Aorta (tissue), 5 donors: ENCODE measurements at regions not wholly inside any gene's neighbourhood (a gene's known extent, or its start where the extent isn't known, plus 50 kb on each side); places are given as distances from the start of the nearest gene placed in this dataset.

ENCODE experiments used
- ATAC-seq: fragments of 200-7000 bp; cut with Tn5 transposase; one replicate; pipeline ENCODE4 v1.9.1; 2022; ENCODE audit warnings: moderate library complexity; ENCODE audit not compliant: low FRiP score
- DNase-seq, 2 donors: peaks; one replicate each; pipeline ENCODE4 v3.0.0-alpha.2; 2020
- H3K27ac ChIP-seq, 2 donors: one replicate each; pipeline ENCODE4 v1.5.1; 2013; ENCODE audit warnings: low read length in 2 of 2, mild to moderate bottlenecking in 2 of 2, moderate library complexity in 2 of 2, control low read depth in 1 of 2, inconsistent platforms in 1 of 2, low read depth in 1 of 2
- H3K27me3 ChIP-seq, 2 donors: one replicate each; pipeline ENCODE4 v1.6.1; 2013; ENCODE audit warnings: control low read depth in 1 of 2, low read length in 1 of 2, mild to moderate bottlenecking in 1 of 2, moderate library complexity in 1 of 2; ENCODE audit not compliant: insufficient read depth in 2 of 2, control insufficient read depth in 1 of 2
- H3K36me3 ChIP-seq, 2 donors: one replicate each; pipeline ENCODE4 v1.6.1; 2013; ENCODE audit warnings: control low read depth in 1 of 2, low read length in 1 of 2, mild to moderate bottlenecking in 1 of 2; ENCODE audit not compliant: insufficient read depth in 2 of 2, control insufficient read depth in 1 of 2
- H3K4me1 ChIP-seq, 2 donors: one replicate each; pipeline ENCODE4 v1.6.1; 2013; ENCODE audit warnings: low read length in 2 of 2, control low read depth in 1 of 2, mild to moderate bottlenecking in 1 of 2, moderate library complexity in 1 of 2; ENCODE audit not compliant: insufficient read depth in 2 of 2, control insufficient read depth in 1 of 2
- H3K4me3 ChIP-seq, 2 donors: one replicate each; pipeline ENCODE4 v1.5.1; 2013; ENCODE audit warnings: low read length in 2 of 2, control low read depth in 1 of 2, mild to moderate bottlenecking in 1 of 2
- H3K9me3 ChIP-seq: one replicate; pipeline ENCODE4 v1.6.1; 2013; ENCODE audit warnings: mild to moderate bottlenecking, low read length; ENCODE audit not compliant: control insufficient read depth
- WGBS, 2 donors: extraction: QIAGEN DNeasy Blood & Tissue Kit; methylation state at CpG; one replicate each; pipeline ENCODE4 v1.1.7; 2013; 5-methylcytosine and 5-hydroxymethylcytosine counted together
- intact Hi-C, 2 donors: fragments of 100-400 bp; cut with DNase I; formaldehyde crosslinking; loops; one replicate each; pipeline versions ENCODE4 v1.14.2 to v1.15.0; 2022
- donor health status: healthy with polysubstance abuse.
- donor health status: Bipolar disorder and iron deficiency.
- donor health status: DM: no; HTN: no; CAD: no.
- donor health status: DM: no; HTN: no; CAD: no.
- donor health status: DM: yes; HTN: yes; CAD: no.

GRCh38 chr2:19472391-19472978, 114.1 kb upstream of the OSR1 start:
- WGBS, 2 donors, result 75 to 92% methylated on average over 4 of the region's 4 CpGs
- H3K9me3 ChIP-seq, result no peaks in the 10 kb centered on the region
- H3K4me1 ChIP-seq, result no peaks in the 10 kb centered on the region
- DNase-seq (no peak), ATAC-seq (no peak)
- H3K4me3 ChIP-seq, result no peak overlapping the region
- no peaks in the 10 kb centered on the region for H3K36me3 ChIP-seq
- intact Hi-C loops, result no loop called here
- peaks cover 0 to 2% of the 10 kb centered on the region in 2 donors for H3K27me3 ChIP-seq
- no peak overlapping the region for H3K27ac ChIP-seq

GRCh38 chr2:19471491-19471890, 113.1 kb upstream of the OSR1 start:
- Histone ChIP-seq H3K9me3 (no peaks in the 10 kb centered on the region), H3K27me3 (peaks cover 0 to 2% of the 10 kb centered on the region in 2 donors), H3K4me1 (no peaks in the 10 kb centered on the region), H3K27ac (no peak overlapping the region), H3K4me3 (no peak overlapping the region), H3K36me3 (no peaks in the 10 kb centered on the region)
- intact Hi-C loops, result no loop called here
- WGBS, 2 donors, result 96 to 98% methylated on average over 4 of the region's 4 CpGs
- ATAC-seq, result no peak
- DNase-seq, result no peak

- no peak overlapping the region for H3K27ac ChIP-seq
- intact Hi-C loops, result no loop called here
- H3K4me1 ChIP-seq, result no peaks in the 10 kb centered on the region
- H3K9me3 ChIP-seq, result no peaks in the 10 kb centered on the region
- H3K4me3 ChIP-seq, result no peak overlapping the region
- no peaks in the 10 kb centered on the region for H3K27me3 ChIP-seq
- no peaks in the 10 kb centered on the region for H3K36me3 ChIP-seq
- DNase-seq, result no peak
- no peak for ATAC-seq
These were observed 107.6 kb upstream of the OSR1 start for GRCh38 chr2:19465978-19466377.

GRCh38 chr2:19462256-19462645, 103.8 kb upstream of the OSR1 start:
- no peak for DNase-seq
- intact Hi-C loops, result loop anchor here in 1 of 2 donors (5.0 kb wide), 1 partner anchor 920 kb away; no protein-coding TSS in a partner anchor
- Histone ChIP-seq H3K27ac (no peak overlapping the region), H3K27me3 (no peaks in the 10 kb centered on the region), H3K4me3 (no peak overlapping the region), H3K36me3 (no peaks in the 10 kb centered on the region), H3K9me3 (no peaks in the 10 kb centered on the region), H3K4me1 (peaks cover 0 to 2% of the 10 kb centered on the region in 2 donors)
- 55 to 61% methylated on average over 2 of the region's 2 CpGs for WGBS, 2 donors
- no peak for ATAC-seq

- ATAC-seq, result no peak
- Histone ChIP-seq H3K9me3 (no peaks in the 10 kb centered on the region), H3K4me1 (peaks cover 0 to 2% of the 10 kb centered on the region in 2 donors), H3K27ac (no peak overlapping the region), H3K4me3 (no peak overlapping the region), H3K36me3 (no peaks in the 10 kb centered on the region), H3K27me3 (no peaks in the 10 kb centered on the region)
- WGBS, 2 donors, result 69 to 78% methylated on average over 5 of the region's 5 CpGs
- no peak for DNase-seq
- intact Hi-C loops, result loop anchor here in 1 of 2 donors (5.0 kb wide), 1 partner anchor 919 kb away; no protein-coding TSS in a partner anchor
These were observed 103.3 kb upstream of the OSR1 start for GRCh38 chr2:19461504-19462255.

GRCh38 chr2:19460761-19461160, 102.3 kb upstream of the OSR1 start:
- Histone ChIP-seq H3K4me3 (no peak overlapping the region), H3K27me3 (no peaks in the 10 kb centered on the region), H3K36me3 (no peaks in the 10 kb centered on the region), H3K27ac (no peak overlapping the region), H3K4me1 (peaks cover 0 to 2% of the 10 kb centered on the region in 2 donors), H3K9me3 (no peaks in the 10 kb centered on the region)
- WGBS, 2 donors, result 97 to 99% methylated on average over 5 of the region's 5 CpGs
- intact Hi-C loops, result loop anchor here in 1 of 2 donors (5.0 kb wide), 1 partner anchor 918 kb away; no protein-coding TSS in a partner anchor
- DNase-seq (no peak), ATAC-seq (no peak)

GRCh38 chr2:19458427-19459003, 100.1 kb upstream of the OSR1 start:
- H3K4me1 ChIP-seq, result peaks cover 0 to 2% of the 10 kb centered on the region in 2 donors
- H3K27ac ChIP-seq, result no peak overlapping the region
- no peaks in the 10 kb centered on the region for H3K36me3 ChIP-seq
- H3K27me3 ChIP-seq, result no peaks in the 10 kb centered on the region
- ATAC-seq (no peak), DNase-seq (no peak)
- intact Hi-C loops, result no loop called here
- 90 to 96% methylated on average over 1 of the region's 1 CpG for WGBS, 2 donors
- H3K9me3 ChIP-seq, result no peaks in the 10 kb centered on the region
- no peak overlapping the region for H3K4me3 ChIP-seq

- H3K4me3 ChIP-seq, result no peak overlapping the region
- ATAC-seq, result no peak
- no peak overlapping the region for H3K27ac ChIP-seq
- no peak for DNase-seq
- H3K9me3 ChIP-seq, result no peaks in the 10 kb centered on the region
- intact Hi-C loops, result no loop called here
- H3K36me3 ChIP-seq, result no peaks in the 10 kb centered on the region
- no peaks in the 10 kb centered on the region for H3K27me3 ChIP-seq
- H3K4me1 ChIP-seq, result peaks cover 0 to 2% of the 10 kb centered on the region in 2 donors
These were observed 99.4 kb upstream of the OSR1 start for GRCh38 chr2:19457809-19458208.
